ENCODE measurements at regions not wholly inside any gene's neighbourhood (a gene's known extent, or its start where the extent isn't known, plus 50 kb on each side); places are given as distances from the start of the nearest gene placed in this dataset.

DNA sequence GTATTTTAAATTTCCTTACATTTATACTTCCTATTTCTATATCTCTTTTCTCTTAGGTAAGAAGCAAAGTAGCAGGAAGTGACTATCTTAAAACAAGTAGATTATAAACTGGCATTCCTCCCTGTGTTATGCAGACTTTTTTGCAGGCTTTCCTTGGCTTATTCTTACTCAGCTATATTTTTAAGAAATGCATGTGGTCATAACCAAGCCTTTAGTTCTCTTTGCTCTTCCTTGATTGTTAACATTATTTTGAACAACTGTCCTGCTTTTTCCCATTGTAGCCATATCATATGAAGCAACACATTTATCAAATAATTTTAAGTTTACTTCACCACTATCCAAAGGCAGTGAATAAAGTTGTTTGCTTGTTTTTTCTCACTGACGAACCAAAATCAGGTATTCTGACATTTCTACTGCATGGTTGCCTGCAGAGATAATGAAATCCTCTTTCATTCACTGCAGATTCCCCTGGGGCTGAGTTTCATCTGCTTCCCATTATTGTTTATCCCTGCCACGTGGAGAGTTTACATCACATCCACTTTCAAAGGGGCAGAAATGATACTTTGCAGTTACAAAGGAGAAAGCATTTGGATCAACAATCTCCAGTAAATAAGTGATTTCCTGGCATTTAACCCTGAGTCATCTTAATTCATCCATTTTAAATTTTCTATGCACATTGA is 389.9 kb upstream of the SEMA3C start:
- TF ChIP-seq EZH2phosphoT487 (IDR thresholded peaks at IDR 0.05; ENCODE audit: insufficient read depth, low read depth): no peak
- no peak for TF ChIP-seq EZH2 (IDR thresholded peaks at IDR 0.05; ENCODE audit: insufficient read depth, poor library complexity, severe bottlenecking)
